ENCODE measurements at regions not wholly inside any gene's neighbourhood (a gene's known extent, or its start where the extent isn't known, plus 50 kb on each side); places are given as distances from the start of the nearest gene placed in this dataset.

- CTCF ChIA-PET, result no interaction called here
- H3K4me3 ChIP-seq, result no peak overlapping the region
- no peak overlapping the region for H2AFZ ChIP-seq (ENCODE audit: control insufficient read depth, low read depth, low read length)
- no peaks in the 10 kb centered on the region for H3K36me3 ChIP-seq (ENCODE audit: control insufficient read depth in 2 of 2, insufficient read depth in 2 of 2, low read length in 1 of 2)
- SMC1A ChIA-PET (ENCODE audit: uncharacterized antibody, unreplicated experiment), result no interaction called here
- intact Hi-C loops (cut with micrococcal nuclease; ENCODE audit: unreplicated experiment), result no loop called here
- H3K27me3 ChIP-seq (replicated peaks in 1 of 2; ENCODE audit: control insufficient read depth in 2 of 2, insufficient read depth in 2 of 2, low read length in 1 of 2), result 0 out of 4 replicates have a peak, but pooled peaks cover 0 to 2% of the 10 kb centered on the region in 2 experiments
- H4K20me1 ChIP-seq (ENCODE audit: control insufficient read depth, insufficient read depth), result no peaks in the 10 kb centered on the region
- in situ Hi-C loops (cut with MboI), result no loop called here
- POLR2A ChIA-PET, result no interaction called here
- H3K4me2 ChIP-seq (ENCODE audit: control insufficient read depth, insufficient read depth), result no peak overlapping the region
- H3K4me1 ChIP-seq (ENCODE audit: control insufficient read depth, insufficient read depth, low read length), result no peaks in the 10 kb centered on the region
- no peak overlapping the region for H3K9ac ChIP-seq (ENCODE audit: control insufficient read depth, insufficient read depth, low read length)
- RAD21 ChIA-PET (ENCODE audit: unreplicated experiment), result no interaction called here
- ATAC-seq (peak; percentile 92), FAIRE-seq (no peak), DNase-seq (ENCODE audit: low read depth, low spot score) (no peak)
- H3K79me2 ChIP-seq (ENCODE audit: control insufficient read depth, insufficient read depth, low read length), result no peaks in the 10 kb centered on the region
- TF ChIP-seq IKZF2 (IDR thresholded peaks at IDR 0.05) (peak in 1 of 2 experiments; percentile 16; a peak in 2 of 4 replicates), SPI1 (IDR thresholded peaks at IDR 0.05; ENCODE audit: borderline replicate concordance, insufficient read depth, low read depth, low read length) (peak; percentile 87), BHLHE40 (IDR thresholded peaks at IDR 0.05; ENCODE audit: borderline replicate concordance in 1 of 2, low read depth in 2 of 2, low read length in 1 of 2) (0 out of 4 replicates have a peak, but pooled peaks have one; percentile 21 to 35), JUNB (IDR thresholded peaks at IDR 0.05) (no peak), NR2F1 (conservative IDR thresholded peaks at IDR 0.05) (peak; percentile 14; the same call in 1 of the 2 replicates), ATF7 (IDR thresholded peaks at IDR 0.05; ENCODE audit: low read depth) (peak; percentile 78), FOXK2 (IDR thresholded peaks at IDR 0.05) (peak; percentile 61; the same call in 1 of the 2 replicates)
- TF ChIP-seq, protein P1, sequence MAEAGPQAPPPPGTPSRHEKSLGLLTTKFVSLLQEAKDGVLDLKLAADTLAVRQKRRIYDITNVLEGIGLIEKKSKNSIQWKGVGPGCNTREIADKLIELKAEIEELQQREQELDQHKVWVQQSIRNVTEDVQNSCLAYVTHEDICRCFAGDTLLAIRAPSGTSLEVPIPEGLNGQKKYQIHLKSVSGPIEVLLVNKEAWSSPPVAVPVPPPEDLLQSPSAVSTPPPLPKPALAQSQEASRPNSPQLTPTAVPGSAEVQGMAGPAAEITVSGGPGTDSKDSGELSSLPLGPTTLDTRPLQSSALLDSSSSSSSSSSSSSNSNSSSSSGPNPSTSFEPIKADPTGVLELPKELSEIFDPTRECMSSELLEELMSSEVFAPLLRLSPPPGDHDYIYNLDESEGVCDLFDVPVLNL (IDR thresholded peaks at IDR 0.05; ENCODE audit: low read depth, low read length), result no peak
- no peak overlapping the region for H3K27ac ChIP-seq (ENCODE audit: control insufficient read depth, insufficient read depth)
- H3K9me3 ChIP-seq (replicated peaks; ENCODE audit: control insufficient read depth, insufficient read depth, low read length), result no peaks in the 10 kb centered on the region; the same call in 2 of the 3 replicates
- no TSS peak for BruUV-seq (replicated peaks)
Observed at GRCh38 chr2:191783416-191783815, 63.5 kb downstream of the CAVIN2 start.
